Astrocyte of the hippocampus (primary cell): ENCODE measurements at regions not wholly inside any gene's neighbourhood (a gene's known extent, or its start where the extent isn't known, plus 50 kb on each side); places are given as distances from the start of the nearest gene placed in this dataset.

Experiments
- DNase-seq: peaks from one replicate; pipeline ENCODE4 v3.0.0; 2011; ENCODE audit warnings: low read depth, low spot score

GRCh38 chr18:57087644-57088376, 59.1 kb upstream of the BOD1L2 start:
- DNase-seq, result peak; percentile 18

GRCh38 chr18:57088883-57089282, 58.0 kb upstream of the BOD1L2 start:
- DNase-seq, result no peak

- DNase-seq, result no peak
Observed at GRCh38 chr18:57089702-57090101, 57.2 kb upstream of the BOD1L2 start.

- no peak for DNase-seq
Observed at GRCh38 chr18:57091231-57091630, 55.7 kb upstream of the BOD1L2 start.

- no peak for DNase-seq
Observed at GRCh38 chr18:57094175-57094574, 52.7 kb upstream of the BOD1L2 start.

- no peak for DNase-seq
Observed at GRCh38 chr18:57095884-57096283, 51.0 kb upstream of the BOD1L2 start.
